ENCODE measurements at regions not wholly inside any gene's neighbourhood (a gene's known extent, or its start where the extent isn't known, plus 50 kb on each side); places are given as distances from the start of the nearest gene placed in this dataset.

- DNase-seq: no peak
Observed at GRCh38 chr3:167958141-167958540, 137.6 kb downstream of the GOLIM4 start.

GRCh38 chr3:167952969-167953368 lies 142.8 kb downstream of the GOLIM4 start:
- DNase-seq: no peak

- DNase-seq: no peak
Observed at GRCh38 chr3:167950212-167950611, 145.5 kb downstream of the GOLIM4 start.

- DNase-seq: peak; percentile 98 to 99
Observed at GRCh38 chr3:167941234-167941995, 154.3 kb downstream of the GOLIM4 start.

- DNase-seq: no peak
Observed at GRCh38 chr3:167940241-167940640, 155.5 kb downstream of the GOLIM4 start.

GRCh38 chr3:167938516-167938915 lies 157.2 kb downstream of the GOLIM4 start:
- DNase-seq: no peak

- DNase-seq: no peak
Observed at GRCh38 chr3:167936019-167936418, 159.7 kb downstream of the GOLIM4 start.

- no peak for DNase-seq
Observed at GRCh38 chr3:167930453-167930852, 165.3 kb downstream of the GOLIM4 start.

GRCh38 chr3:167929968-167930367 lies 165.8 kb downstream of the GOLIM4 start:
- no peak for DNase-seq

- no peak for DNase-seq
Observed at GRCh38 chr3:167928381-167928780, 167.3 kb downstream of the GOLIM4 start.

GRCh38 chr3:167920747-167921146 lies 175.0 kb downstream of the GOLIM4 start:
- DNase-seq: no peak

GRCh38 chr3:167919590-167919989 lies 176.1 kb downstream of the GOLIM4 start:
- no peak for DNase-seq

- DNase-seq: no peak
Observed at GRCh38 chr3:167918686-167919085, 177.0 kb downstream of the GOLIM4 start.

- no peak for DNase-seq
Observed at GRCh38 chr3:167918008-167918596, 177.6 kb downstream of the GOLIM4 start.

- peak; percentile 28 to 42 for DNase-seq
Observed at GRCh38 chr3:167913219-167913835, 177.8 kb downstream of the SERPINI1 start.

- no peak for DNase-seq
Observed at GRCh38 chr3:167909952-167910351, 174.4 kb downstream of the SERPINI1 start.

GRCh38 chr3:167909504-167909896 lies 174.0 kb downstream of the SERPINI1 start:
- no peak for DNase-seq

- DNase-seq: no peak
Observed at GRCh38 chr3:167908746-167909503, 173.4 kb downstream of the SERPINI1 start.

GRCh38 chr3:167908221-167908620 lies 172.7 kb downstream of the SERPINI1 start:
- no peak for DNase-seq

GRCh38 chr3:167901138-167901537 lies 165.6 kb downstream of the SERPINI1 start:
- no peak for DNase-seq

- peak; percentile 54 to 61 for DNase-seq
Observed at GRCh38 chr3:167899093-167899492, 163.6 kb downstream of the SERPINI1 start.

GRCh38 chr3:167898091-167898490 lies 162.6 kb downstream of the SERPINI1 start:
- DNase-seq: no peak

GRCh38 chr3:167895684-167896083 lies 160.2 kb downstream of the SERPINI1 start:
- DNase-seq: no peak

All from Kasumi-1 (cell line).